Upper lobe of right lung (tissue), 1 donor: ENCODE measurements at regions not wholly inside any gene's neighbourhood (a gene's known extent, or its start where the extent isn't known, plus 50 kb on each side); places are given as distances from the start of the nearest gene placed in this dataset.

ENCODE experiments used
- ATAC-seq: fragments of 200-7000 bp; cut with Tn5 transposase; one replicate; pipeline ENCODE4 v1.9.1; 2020; ENCODE audit warnings: mild to moderate bottlenecking, moderate library complexity
- DNase-seq: peaks from one replicate; pipeline ENCODE4 v3.0.0-alpha.2; 2020
- H3K27ac ChIP-seq: fragments of 200-600 bp; one replicate; pipeline ENCODE4 v1.8.0; 2022
- H3K27me3 ChIP-seq: fragments of 200-600 bp; one replicate; pipeline ENCODE4 v1.8.0; 2022; ENCODE audit warnings: mild to moderate bottlenecking
- H3K36me3 ChIP-seq: fragments of 200-600 bp; one replicate; pipeline ENCODE4 v1.8.0; 2022
- H3K4me1 ChIP-seq: fragments of 200-600 bp; one replicate; pipeline ENCODE4 v1.8.0; 2022
- H3K4me3 ChIP-seq: fragments of 200-600 bp; one replicate; pipeline ENCODE4 v1.8.0; 2022; ENCODE audit warnings: mild to moderate bottlenecking
- H3K9me3 ChIP-seq: fragments of 200-600 bp; one replicate; pipeline ENCODE4 v1.8.0; 2022
- intact Hi-C: fragments of 100-400 bp; cut with DNase I; formaldehyde crosslinking; loops from one replicate; pipeline ENCODE4 v1.11.0; 2022
- TF ChIP-seq, protein P1 (sequence below): fragments of 200-600 bp; IDR thresholded peaks from one replicate; pipeline ENCODE4 v1.8.0; 2022; ENCODE audit warnings: antibody characterized with exemption
- donor health status: DM: no; HTN: yes; CAD: no; lungs with severe emphysema.

DNA sequence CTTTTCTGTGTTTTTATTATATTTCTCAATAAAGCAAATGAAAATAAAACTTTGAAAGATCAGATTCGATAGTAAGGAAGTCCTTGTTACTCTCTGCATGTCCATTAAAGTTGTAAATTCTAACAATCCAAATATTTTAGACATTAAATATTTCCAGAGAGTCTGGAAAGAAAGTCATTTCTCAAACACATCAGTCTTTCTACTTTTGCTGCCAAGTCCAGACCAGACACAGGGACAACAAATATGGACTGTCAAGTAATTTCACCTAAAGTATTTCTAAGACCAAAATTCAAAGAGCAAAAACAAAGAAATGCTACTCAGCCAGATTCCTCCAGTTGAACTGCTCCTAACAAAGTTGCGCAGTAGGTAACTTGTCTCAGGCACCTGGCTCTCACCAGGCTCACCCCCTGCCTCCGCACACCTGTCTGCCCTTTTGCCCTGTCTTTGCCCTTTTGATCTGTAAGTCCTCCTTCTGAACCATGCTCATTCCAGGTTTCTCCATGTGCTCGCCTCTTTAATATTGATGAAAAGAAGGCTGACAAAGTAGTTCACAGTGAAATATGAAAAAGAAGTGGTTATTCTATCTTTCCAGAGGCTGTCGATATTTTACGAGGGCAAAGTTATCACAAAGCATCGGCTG is 300.5 kb downstream of the C7orf25 start:
- no peak for ATAC-seq
- H3K27me3 ChIP-seq: no peaks in the 10 kb centered on the region

GRCh38 chr7:42606193-42606905 is 305.5 kb downstream of the C7orf25 start:
- Histone ChIP-seq H3K27me3 (no peaks in the 10 kb centered on the region), H3K4me3 (no peak overlapping the region), H3K36me3 (no peaks in the 10 kb centered on the region), H3K27ac (no peak overlapping the region), H3K9me3 (no peaks in the 10 kb centered on the region), H3K4me1 (peaks cover 4% of the 10 kb centered on the region)
- no peak for DNase-seq
- intact Hi-C loops: no loop called here
- TF ChIP-seq, protein P1, sequence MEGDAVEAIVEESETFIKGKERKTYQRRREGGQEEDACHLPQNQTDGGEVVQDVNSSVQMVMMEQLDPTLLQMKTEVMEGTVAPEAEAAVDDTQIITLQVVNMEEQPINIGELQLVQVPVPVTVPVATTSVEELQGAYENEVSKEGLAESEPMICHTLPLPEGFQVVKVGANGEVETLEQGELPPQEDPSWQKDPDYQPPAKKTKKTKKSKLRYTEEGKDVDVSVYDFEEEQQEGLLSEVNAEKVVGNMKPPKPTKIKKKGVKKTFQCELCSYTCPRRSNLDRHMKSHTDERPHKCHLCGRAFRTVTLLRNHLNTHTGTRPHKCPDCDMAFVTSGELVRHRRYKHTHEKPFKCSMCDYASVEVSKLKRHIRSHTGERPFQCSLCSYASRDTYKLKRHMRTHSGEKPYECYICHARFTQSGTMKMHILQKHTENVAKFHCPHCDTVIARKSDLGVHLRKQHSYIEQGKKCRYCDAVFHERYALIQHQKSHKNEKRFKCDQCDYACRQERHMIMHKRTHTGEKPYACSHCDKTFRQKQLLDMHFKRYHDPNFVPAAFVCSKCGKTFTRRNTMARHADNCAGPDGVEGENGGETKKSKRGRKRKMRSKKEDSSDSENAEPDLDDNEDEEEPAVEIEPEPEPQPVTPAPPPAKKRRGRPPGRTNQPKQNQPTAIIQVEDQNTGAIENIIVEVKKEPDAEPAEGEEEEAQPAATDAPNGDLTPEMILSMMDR: no peak
- peak; percentile 32 for ATAC-seq

More for the DNA sequence above, 300.5 kb downstream of the C7orf25 start:
- intact Hi-C loops: no loop called here
- Histone ChIP-seq H3K27ac (no peak overlapping the region), H3K4me3 (no peak overlapping the region), H3K4me1 (peaks cover 4% of the 10 kb centered on the region), H3K9me3 (no peaks in the 10 kb centered on the region), H3K36me3 (no peaks in the 10 kb centered on the region)
- TF ChIP-seq, protein P1: no peak
- no peak for DNase-seq

GRCh38 chr7:42605406-42606192 is 306.3 kb downstream of the C7orf25 start:
- Histone ChIP-seq H3K9me3 (no peaks in the 10 kb centered on the region), H3K27me3 (no peaks in the 10 kb centered on the region), H3K36me3 (no peaks in the 10 kb centered on the region), H3K27ac (no peak overlapping the region), H3K4me3 (no peak overlapping the region), H3K4me1 (peaks cover 4% of the 10 kb centered on the region)
- DNase-seq (no peak), ATAC-seq (no peak)
- intact Hi-C loops: no loop called here
- TF ChIP-seq, protein P1: no peak

DNA sequence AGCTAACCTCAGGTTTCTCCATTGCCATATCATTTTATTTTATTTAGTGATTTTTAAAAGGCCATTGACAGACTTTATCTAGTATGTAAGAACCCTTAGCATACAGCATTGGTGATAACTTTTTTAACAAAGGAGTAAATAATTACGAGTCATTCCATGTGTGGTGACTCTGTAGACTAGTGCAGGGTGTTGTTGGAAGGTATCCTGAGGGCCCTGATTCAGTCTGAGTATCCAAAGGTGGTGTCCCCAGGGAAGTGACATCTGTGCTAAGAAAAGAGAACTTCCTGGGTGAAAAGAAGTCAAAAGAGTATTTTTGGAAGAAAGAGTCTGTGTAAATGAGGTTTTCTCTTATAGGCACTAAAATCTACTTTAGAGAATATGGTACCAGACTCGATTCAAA is 308.4 kb downstream of the C7orf25 start:
- Histone ChIP-seq H3K36me3 (no peaks in the 10 kb centered on the region), H3K27ac (no peak overlapping the region), H3K27me3 (no peaks in the 10 kb centered on the region), H3K4me1 (peaks cover 4% of the 10 kb centered on the region), H3K4me3 (no peak overlapping the region), H3K9me3 (no peaks in the 10 kb centered on the region)
- intact Hi-C loops: no loop called here
- TF ChIP-seq, protein P1: no peak
- no peak for ATAC-seq
- DNase-seq: no peak

- Histone ChIP-seq H3K36me3 (no peaks in the 10 kb centered on the region), H3K9me3 (no peaks in the 10 kb centered on the region), H3K27me3 (no peaks in the 10 kb centered on the region), H3K4me1 (no peaks in the 10 kb centered on the region), H3K4me3 (no peak overlapping the region), H3K27ac (no peak overlapping the region)
- no peak for DNase-seq
- TF ChIP-seq, protein P1: no peak
- no peak for ATAC-seq
- intact Hi-C loops: no loop called here
Measured at GRCh38 chr7:42597300-42597699, 314.6 kb downstream of the C7orf25 start.
